ENCODE measurements at regions not wholly inside any gene's neighbourhood (a gene's known extent, or its start where the extent isn't known, plus 50 kb on each side); places are given as distances from the start of the nearest gene placed in this dataset.
"Not testable (repeated sequence)": the region's sequence is repeated elsewhere in the genome, so short reads cannot be mapped to it uniquely, and the experiment has no call there.

- TF ChIP-seq EP300, CTCF, POLR2A (IDR thresholded peaks at IDR 0.05): not testable (repeated sequence)
These were observed 69.7 kb downstream of the PPIAL4G start for GRCh38 chr1:148413385-148413784.
